Spleen (tissue), 7 donors: ENCODE measurements at regions not wholly inside any gene's neighbourhood (a gene's known extent, or its start where the extent isn't known, plus 50 kb on each side); places are given as distances from the start of the nearest gene placed in this dataset.
A peak's percentile ranks its signal among the peaks of the same experiment; 100 is the strongest.

Experiments used
- CTCF ChIP-seq, 11 experiments: fragments of 200-600 bp in 7 of 11; fragments of 450-650 bp in 4 of 11; sonication (generic) in 4 of 11; IDR thresholded peaks in 8 of 11; conservative IDR thresholded peaks in 3 of 11; 1 replicate in 7 of 11; 2 replicates in 4 of 11; pipeline versions ENCODE4 v1.4.0 to v1.8.0; 2016 to 2021; ENCODE audit warnings: antibody characterized with exemption in 11 of 11, inconsistent platforms in 4 of 11, mild to moderate bottlenecking in 1 of 11
- POLR2A ChIP-seq, 3 donors: fragments of 450-650 bp; IDR thresholded peaks; one replicate each; pipeline ENCODE4 v1.5.1; 2017; ENCODE audit warnings: antibody characterized with exemption in 3 of 3, mild to moderate bottlenecking in 1 of 3
- POLR2AphosphoS5 ChIP-seq, 3 donors: sonication (generic); formaldehyde crosslinking; IDR thresholded peaks; one replicate each; pipeline ENCODE4 v1.5.1; 2017; ENCODE audit warnings: antibody characterized with exemption in 3 of 3
- donor health status: DM: no; HTN: no; CAD: no; lungs with moderate emphysema.
- donor health status: DM: no; HTN: no; CAD: no.
- donor health status: DM: no; HTN: no; CAD: no.

GRCh38 chr10:8444630-8445029 lies 390.1 kb downstream of the GATA3 start:
- TF ChIP-seq CTCF (IDR thresholded peaks at IDR 0.05 in 8 of 11, conservative IDR thresholded peaks at IDR 0.05 in 3 of 11) = peak in 1 of 11 experiments; percentile 27
- TF ChIP-seq POLR2A (IDR thresholded peaks at IDR 0.05) = no peak
- TF ChIP-seq POLR2AphosphoS5 (IDR thresholded peaks at IDR 0.05) = no peak
